SK-MEL-5 (cell line): ENCODE measurements at regions not wholly inside any gene's neighbourhood (a gene's known extent, or its start where the extent isn't known, plus 50 kb on each side); places are given as distances from the start of the nearest gene placed in this dataset.
"Not testable (repeated sequence)": the region's sequence is repeated elsewhere in the genome, so short reads cannot be mapped to it uniquely, and the experiment has no call there.

Experiments used
- DNase-seq: peaks from one replicate; pipeline ENCODE4 v3.0.0-alpha.2; 2016; ENCODE audit warnings: low read depth, low spot score
- in situ Hi-C: cut with HindIII; loops from 2 replicates; pipeline ENCODE4 v1.10.0; 2016; ENCODE audit warnings: low sequenced_read_pairs, high pct_unique_total_duplicates, low pct_unique_long_range_greater_than_20kb

GRCh38 chr9:41778535-41779071 is 350.6 kb downstream of the CNTNAP3B start:
- in situ Hi-C loops, DNase-seq: not testable (repeated sequence)

- DNase-seq, in situ Hi-C loops: not testable (repeated sequence)
Measured at GRCh38 chr9:41777536-41777935, 351.7 kb downstream of the CNTNAP3B start.

- in situ Hi-C loops, DNase-seq: not testable (repeated sequence)
Measured at GRCh38 chr9:41772541-41772940, 356.7 kb downstream of the CNTNAP3B start.

GRCh38 chr9:41771693-41772092 is 357.5 kb downstream of the CNTNAP3B start:
- in situ Hi-C loops, DNase-seq: not testable (repeated sequence)

GRCh38 chr9:41754822-41755221 is 374.4 kb downstream of the CNTNAP3B start:
- in situ Hi-C loops, DNase-seq: not testable (repeated sequence)

- DNase-seq, in situ Hi-C loops: not testable (repeated sequence)
Measured at GRCh38 chr9:41754403-41754802, 374.8 kb downstream of the CNTNAP3B start.

- in situ Hi-C loops, DNase-seq: not testable (repeated sequence)
Measured at GRCh38 chr9:41741897-41742296, 387.3 kb downstream of the CNTNAP3B start.

- in situ Hi-C loops, DNase-seq: not testable (repeated sequence)
Measured at GRCh38 chr9:41741173-41741572, 388.1 kb downstream of the CNTNAP3B start.

GRCh38 chr9:41738681-41739080 is 390.5 kb downstream of the CNTNAP3B start:
- in situ Hi-C loops, DNase-seq: not testable (repeated sequence)

- DNase-seq, in situ Hi-C loops: not testable (repeated sequence)
Measured at GRCh38 chr9:41699190-41699589, 430.0 kb downstream of the CNTNAP3B start.

GRCh38 chr9:41697080-41697479 is 432.1 kb downstream of the CNTNAP3B start:
- in situ Hi-C loops, DNase-seq: not testable (repeated sequence)

GRCh38 chr9:41679312-41679711 is 449.9 kb downstream of the CNTNAP3B start:
- in situ Hi-C loops, DNase-seq: not testable (repeated sequence)

- in situ Hi-C loops, DNase-seq: not testable (repeated sequence)
Measured at GRCh38 chr9:41663497-41664036, 465.7 kb downstream of the CNTNAP3B start.

- in situ Hi-C loops, DNase-seq: not testable (repeated sequence)
Measured at GRCh38 chr9:41658706-41659105, 469.6 kb upstream of the ZNG1F start.

- DNase-seq, in situ Hi-C loops: not testable (repeated sequence)
Measured at GRCh38 chr9:41658116-41658515, 469.0 kb upstream of the ZNG1F start.

- DNase-seq, in situ Hi-C loops: not testable (repeated sequence)
Measured at GRCh38 chr9:41657141-41657540, 468.0 kb upstream of the ZNG1F start.

- DNase-seq, in situ Hi-C loops: not testable (repeated sequence)
Measured at GRCh38 chr9:41655071-41655554, 466.0 kb upstream of the ZNG1F start.

- DNase-seq, in situ Hi-C loops: not testable (repeated sequence)
Measured at GRCh38 chr9:41654349-41654748, 465.2 kb upstream of the ZNG1F start.
